HG02759 (cell line): ENCODE measurements at regions not wholly inside any gene's neighbourhood (a gene's known extent, or its start where the extent isn't known, plus 50 kb on each side); places are given as distances from the start of the nearest gene placed in this dataset.
"Not testable (repeated sequence)": the region's sequence is repeated elsewhere in the genome, so short reads cannot be mapped to it uniquely, and the experiment has no call there.

ENCODE experiments used
- ATAC-seq: cut with Tn5 transposase; IDR thresholded peaks from one replicate; pipeline ENCODE4 v1.9.1; 2021; ENCODE audit warnings: mild to moderate bottlenecking, moderate library complexity; ENCODE audit not compliant: unreplicated experiment

DNA sequence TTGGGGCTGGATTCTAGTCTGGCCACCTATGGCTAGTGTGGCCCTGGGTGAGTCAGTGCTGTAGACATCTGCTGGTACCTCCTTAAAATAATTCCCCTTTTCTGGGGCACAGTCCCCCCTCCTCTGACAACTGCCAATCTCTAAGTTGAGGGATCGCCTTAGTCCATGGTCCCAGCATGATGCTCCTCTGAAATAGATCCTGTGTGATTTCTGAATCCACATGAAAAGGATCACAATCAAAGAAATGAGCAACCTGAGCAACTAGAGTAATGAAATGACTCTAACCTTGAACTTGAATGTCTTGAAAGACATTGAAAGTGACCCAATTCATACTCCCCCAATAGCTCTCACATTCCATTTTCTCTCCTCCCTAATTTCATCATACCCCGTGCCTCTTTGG is 332.5 kb downstream of the VRK1 start:
- no peak for ATAC-seq

DNA sequence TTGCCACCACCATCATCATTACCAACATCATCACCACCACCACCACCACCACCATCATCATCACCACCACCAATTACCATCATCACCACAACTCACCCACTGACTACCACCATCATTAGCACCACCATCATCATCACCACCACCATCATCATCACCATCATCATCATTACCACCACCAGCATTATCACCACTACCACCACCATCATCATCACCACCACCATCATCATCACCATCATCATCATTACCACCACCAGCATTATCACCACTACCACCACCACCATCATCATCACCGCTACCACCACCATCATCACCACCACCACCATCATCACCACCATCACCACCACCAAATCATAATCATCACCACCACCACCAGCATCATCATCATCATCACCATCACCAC is 338.7 kb downstream of the VRK1 start:
- ATAC-seq = not testable (repeated sequence)

DNA sequence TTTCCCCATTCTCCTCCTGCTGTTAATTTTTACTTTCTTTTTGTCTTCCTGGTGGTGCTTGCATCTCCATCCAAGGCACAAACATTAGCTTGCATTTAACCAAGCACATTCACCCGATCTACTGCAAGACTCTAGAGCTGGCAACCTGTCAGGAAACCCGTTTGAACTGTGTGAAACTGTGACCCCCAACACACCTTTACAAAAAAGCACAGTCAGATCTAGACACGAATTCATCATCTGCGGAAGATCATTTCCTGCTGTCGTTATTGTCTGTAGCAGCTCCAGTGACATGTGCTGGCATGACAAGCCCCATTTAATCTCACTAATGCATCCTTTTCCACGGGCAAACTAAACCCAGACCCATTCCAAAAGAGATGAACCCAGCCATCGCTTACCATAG is 340.5 kb downstream of the VRK1 start:
- no peak for ATAC-seq

DNA sequence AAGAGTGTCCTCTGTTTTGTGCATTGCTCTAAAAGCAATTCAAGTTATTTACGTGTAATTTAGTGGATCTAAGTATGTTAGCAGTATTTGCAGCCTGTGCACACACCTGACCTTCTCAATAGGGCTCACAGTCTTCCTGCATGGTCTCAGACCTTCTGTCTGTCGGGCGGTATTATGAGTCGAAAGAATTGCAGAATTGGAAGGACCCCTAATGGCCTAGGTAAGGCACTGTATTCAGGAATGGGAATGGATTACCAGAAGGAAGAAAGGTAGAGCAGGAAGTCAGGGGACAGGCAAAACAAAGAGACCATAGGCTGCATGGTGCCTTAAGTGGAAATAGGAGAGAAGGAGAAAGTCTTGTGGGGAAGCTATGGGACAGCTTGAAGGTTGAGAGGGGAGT is 341.6 kb downstream of the VRK1 start:
- ATAC-seq = no peak

DNA sequence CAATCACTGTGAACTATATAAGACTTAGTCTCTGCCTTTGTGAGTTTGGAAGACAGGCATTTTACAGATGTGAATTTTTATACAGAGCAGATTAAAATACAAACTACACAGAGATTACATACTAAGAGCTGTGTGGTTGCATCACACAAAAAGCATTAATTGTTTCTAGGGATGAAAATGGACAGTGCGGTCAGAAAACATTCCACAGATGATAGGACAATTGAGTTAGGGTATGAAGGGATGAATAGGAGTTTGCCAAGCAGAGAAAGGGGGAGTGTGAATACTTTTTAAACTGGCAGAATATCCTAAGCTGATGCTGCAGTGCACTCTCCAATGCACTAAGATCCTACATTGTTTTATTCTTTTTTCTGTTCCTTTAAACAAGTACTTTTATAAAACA is 345.8 kb downstream of the VRK1 start:
- ATAC-seq = no peak

DNA sequence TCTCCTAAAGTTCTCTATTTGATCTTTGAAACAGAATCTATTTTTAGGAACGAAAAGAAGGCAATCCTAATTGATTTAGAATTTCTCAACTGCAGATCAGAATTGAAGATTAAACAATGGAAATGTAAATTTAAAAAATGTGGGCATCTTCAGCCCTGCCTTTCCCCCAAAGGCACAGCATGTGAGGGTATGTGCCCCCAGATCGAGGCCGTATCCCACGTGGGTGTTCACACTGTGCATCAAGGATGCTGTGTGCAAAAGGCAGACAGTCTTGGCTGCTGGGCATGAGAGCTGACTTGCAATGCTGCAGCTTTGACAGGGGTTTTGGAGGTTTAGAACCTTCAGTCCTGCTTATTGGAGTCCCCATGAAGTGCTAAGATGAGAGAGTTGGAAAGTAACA is 346.3 kb downstream of the VRK1 start:
- no peak for ATAC-seq

DNA sequence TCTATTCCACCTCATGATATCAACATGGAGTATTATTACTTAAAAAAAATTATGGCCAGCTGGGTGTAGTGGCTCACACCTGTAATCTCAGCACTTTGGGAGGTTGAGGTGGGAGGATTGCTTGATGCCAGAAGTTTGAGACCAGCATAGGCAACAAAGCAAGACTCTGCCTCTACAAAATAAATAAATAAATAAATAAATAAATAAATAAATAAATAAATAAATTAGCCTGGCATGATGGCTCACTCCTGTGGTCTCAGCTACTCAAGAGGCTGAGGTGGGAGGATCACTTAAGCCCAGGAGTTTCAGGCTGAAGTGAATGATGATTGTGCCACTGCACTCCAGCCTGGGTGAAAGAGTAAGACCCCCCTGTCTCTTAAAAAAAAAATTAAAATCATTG is 350.8 kb downstream of the VRK1 start:
- not testable (repeated sequence) for ATAC-seq

DNA sequence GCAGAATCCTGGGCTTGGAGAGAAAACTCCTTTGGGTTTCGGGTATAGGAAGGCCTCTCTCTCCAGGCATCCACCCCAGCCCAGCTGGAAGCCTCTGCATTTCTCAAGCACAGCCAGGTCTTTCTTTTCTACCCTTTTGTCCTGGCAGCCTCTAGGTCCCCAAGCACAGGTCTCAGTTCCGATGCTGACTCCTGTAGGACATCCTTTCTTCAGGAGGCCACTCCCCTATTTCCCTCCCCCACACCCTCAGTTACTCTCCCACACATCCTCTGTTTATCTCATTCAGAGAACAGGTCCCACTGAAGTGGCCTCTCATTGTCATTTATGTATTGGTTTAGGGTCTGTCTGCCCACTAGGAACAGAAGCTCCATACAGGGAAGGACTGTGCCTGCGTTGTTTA is 352.6 kb downstream of the VRK1 start:
- no peak for ATAC-seq

DNA sequence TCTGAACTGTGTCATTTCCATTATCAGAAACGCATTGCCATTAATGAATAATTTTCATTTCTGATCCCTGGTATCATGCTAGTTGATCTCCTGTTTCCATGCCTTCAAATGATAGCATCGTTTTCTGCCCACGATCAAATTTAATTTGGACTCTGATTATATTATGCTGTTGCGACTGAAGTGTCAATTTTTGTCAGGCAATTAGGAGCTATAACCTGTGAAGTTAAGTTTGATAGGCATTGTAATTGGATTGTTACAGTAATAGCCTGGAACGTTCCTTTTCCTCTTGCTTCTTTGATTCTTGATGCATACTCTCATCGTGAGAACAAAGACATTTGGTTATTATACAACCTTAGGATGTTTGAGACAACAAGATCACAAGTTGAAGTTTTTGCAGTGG is 356.3 kb downstream of the VRK1 start:
- ATAC-seq = no peak

DNA sequence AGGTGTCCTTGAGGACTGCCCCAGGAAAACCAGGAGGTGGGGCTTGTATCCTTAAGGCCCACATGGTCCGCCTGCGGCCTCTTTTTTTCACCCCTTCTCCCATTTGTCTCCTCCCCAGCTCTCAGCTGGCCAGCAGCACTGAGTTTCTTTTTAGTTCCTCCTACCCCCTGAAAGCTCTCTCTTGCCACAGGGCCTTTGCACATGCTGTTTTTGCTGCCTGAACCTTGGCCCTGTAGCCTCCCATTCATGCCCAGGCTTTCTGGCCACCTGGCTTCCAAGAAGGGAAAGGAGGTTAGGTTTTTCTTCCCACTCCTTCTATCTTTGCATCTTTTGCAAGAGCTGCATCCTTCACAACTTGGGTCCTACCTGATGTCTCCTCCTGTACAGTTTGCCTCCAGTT is 358.1 kb downstream of the VRK1 start:
- no peak for ATAC-seq

DNA sequence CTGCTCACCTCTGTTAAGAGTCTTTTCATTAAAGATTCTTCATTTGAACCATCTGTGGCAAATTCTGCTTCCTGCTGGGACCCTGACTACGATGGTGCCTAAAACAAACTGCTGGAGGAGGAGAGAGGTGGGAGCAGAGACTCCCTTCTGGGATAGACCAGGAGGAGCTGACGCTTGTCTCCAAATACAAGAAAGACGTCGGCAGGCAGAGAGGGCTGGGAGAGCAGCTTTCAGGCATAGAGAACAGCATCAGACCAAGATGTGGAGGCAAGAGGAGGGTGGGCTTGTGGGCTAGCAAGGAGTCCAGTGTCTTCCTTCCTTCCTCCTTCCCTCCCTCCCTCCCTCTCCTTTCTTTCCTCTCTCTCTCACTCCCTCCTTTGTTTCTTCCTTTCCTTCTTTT is 358.6 kb downstream of the VRK1 start:
- ATAC-seq = no peak

DNA sequence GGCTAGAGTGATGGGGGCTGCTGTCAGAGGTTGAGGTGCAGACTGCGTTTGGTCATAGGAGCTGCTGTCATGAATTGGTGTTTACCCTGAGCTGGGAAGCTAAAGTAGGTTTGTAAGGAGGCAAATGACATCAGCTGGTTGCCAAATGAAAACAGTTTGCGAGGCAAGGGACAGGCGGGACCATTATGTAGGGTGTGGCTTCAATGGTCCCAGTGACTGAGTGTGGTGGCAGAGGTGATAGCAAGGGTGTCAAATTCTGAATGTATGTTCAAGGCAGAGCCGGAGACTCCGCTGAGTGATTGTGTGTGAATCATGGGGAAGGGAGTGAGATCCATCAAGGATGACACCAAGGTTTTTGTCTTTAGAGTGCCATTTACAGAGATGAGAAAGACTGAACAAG is 359.5 kb downstream of the VRK1 start:
- no peak for ATAC-seq

DNA sequence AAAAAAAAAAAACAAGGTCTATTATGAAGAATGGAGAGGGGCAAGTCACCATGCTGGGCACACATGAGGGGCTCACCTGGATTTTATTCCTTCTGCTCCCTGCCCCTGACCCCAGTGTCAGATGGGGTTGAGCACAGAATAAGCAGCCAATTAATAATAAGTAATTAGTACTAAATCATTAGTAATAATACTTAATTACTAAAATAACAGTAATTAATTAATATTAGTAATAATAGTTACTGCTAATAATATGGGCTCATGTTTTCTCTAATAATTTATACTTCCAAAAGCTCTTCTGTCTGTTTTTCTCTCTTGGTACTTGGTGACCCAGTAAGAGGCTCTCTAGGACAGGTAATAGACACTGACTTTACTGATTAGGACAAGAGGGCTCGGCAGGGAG is 360.9 kb downstream of the VRK1 start:
- ATAC-seq = no peak

DNA sequence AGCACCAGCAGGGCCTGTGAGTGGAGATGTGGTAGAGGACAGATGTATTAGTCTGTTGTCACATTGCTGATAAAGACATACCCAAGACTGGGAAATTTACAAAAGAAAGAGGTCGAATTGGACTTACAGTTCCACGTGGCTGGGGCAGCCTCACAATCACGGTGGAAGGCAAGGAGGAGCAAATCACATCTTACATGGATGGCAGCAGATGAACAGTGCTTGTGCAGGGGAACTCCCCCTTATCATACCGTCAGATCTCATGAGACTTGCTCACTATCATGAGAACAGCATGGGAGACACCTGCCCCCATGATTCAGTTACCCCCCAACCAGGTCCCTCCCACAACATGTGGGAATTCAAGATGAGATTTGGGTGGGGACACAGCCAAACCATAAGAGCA is 361.9 kb downstream of the VRK1 start:
- no peak for ATAC-seq

DNA sequence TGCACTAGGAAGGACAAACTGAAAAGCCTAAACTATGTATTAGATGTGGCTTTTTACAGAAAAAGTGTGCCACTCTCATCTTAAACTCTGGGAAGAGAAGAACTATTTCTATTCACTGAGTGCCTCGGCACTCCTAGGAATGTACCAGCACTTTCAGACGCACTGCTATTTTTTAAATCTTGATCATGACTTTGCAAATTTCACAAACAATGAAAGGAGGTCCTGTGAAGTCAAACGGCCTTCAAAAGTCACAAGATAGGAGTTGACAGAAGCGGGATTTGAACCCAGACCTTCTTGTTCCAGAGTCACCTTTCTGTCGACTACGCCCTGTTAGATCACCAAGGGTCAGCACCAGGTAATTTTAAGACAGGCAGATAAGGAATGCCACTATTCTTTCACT is 365.4 kb downstream of the VRK1 start:
- no peak for ATAC-seq

DNA sequence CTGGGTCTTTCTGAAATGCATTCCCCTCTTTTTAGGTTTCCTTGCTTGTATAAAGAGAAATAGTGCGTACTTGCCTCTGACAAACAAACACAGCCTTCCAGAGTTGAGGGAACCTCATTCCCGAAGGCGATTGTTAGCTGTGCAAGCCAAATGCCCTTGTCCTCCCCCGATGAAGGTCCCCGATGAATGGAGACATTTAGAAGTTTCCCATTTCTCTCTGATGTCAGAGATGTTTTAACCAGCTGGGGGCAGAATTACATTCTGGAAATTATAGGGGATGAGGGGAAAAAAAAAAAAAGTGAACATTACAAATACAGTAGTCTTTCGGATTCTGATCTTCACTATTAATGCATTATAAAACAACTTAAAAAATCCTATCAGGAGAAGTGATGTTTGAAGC is 366.8 kb downstream of the VRK1 start:
- ATAC-seq = no peak

DNA sequence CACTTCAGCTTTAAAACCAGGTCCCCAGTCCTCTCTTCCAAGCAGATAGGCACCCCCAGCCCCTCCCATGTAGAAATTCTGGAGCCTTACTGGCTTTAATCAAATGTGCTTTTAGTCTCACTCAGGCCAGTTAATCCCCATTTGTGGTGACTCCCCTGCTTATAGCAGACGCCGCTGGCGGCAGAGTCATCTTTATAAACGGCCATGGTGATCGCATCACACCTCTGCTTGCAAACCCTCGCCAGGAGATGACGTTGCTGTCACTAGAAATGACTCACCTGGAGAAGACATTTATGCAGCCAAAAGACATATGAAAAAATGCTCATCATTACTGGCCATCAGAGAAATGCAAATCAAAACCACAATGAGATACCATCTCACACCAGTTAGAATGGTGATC is 369.3 kb downstream of the VRK1 start:
- no peak for ATAC-seq

DNA sequence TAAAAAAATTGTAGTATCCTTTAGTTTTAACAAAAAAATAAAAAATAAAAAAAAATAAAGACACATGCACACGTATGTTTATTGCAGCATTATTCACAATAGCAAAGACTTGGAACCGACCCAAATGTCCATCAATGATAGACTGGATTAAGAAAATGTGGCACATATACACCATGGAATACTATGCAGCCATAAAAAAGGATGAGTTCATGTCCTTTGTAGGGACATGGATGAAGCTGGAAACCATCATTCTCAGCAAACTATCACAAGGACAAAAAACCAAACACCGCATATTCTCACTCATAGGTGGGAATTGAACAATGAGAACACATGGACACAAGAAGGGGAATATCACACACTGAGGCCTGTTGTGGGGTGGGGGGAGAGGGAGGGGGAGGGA is 370.4 kb downstream of the VRK1 start:
- not testable (repeated sequence) for ATAC-seq

DNA sequence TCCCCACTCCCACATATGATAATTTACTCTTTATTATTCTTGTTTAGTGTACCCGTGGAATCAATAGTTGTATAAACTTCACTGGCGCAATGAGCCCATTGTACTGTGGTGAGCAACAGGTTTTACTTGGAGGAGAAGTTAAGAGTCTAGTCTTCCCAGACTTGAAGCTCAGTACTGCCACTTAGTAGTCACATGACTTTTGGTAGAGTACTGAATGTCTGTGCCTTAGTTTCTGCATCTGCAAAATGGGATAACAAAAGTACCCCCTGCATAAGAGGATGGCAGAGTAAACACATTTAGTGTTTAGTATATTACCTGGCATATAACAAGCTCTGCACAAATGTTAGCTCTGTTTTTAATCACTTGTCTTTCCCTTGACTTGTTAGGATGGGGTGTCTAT is 375.5 kb downstream of the VRK1 start:
- ATAC-seq = no peak

DNA sequence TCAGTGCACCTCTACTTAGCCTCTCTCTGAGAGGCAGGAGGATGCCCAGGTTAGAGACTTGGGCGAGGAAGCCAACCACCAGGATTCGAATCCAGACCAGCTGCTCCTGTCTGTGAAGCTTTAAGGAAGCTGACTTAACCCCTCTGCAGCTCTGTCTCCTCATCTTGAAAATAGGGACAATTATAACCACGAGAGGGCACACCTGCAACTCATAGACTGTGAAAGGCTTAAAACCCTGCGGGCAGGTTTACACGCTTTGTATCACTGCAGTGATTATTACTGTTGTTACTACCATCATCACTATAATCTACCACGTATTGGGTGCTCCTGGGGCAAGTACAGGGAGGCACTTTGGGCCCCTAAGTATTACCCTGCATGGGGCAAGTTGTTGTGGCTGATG is 379.8 kb downstream of the VRK1 start:
- no peak for ATAC-seq

DNA sequence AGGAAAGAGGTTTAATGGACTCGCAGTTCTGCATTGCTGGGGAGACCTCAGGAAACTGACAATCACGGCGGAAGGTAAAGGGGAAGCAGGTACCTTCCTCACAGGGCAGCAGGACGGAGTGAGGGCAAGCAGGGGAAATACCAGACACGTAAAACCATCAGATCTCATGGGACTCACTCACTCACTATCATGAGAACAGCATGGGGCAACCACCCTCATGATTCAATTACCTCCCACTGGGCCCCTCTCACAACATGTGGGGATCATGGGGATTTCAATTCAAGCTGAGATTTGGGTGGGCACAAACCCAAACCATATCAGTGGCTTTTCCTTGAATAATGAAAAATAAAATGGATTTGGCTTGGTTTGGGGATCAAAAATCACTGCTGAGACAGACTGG is 380.5 kb downstream of the VRK1 start:
- ATAC-seq = no peak

DNA sequence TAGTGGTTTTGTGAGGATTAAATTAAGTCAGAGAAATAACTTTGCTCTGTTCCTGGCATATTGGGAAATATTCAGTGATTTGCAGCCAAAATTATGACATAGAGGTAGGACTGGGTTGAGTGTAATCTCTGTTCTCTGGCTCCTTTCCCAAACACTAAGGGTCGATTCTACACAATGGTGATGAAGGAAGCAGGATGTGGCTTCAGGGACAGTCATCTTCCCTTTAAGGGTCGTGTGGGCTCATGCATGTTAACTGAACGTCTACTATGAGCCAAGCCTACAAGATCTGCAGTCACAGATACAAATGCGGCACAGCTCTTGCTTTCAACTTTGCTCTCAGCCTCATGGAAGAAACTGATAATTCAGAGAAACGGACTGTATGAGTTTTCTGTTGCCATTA is 381.6 kb downstream of the VRK1 start:
- no peak for ATAC-seq

DNA sequence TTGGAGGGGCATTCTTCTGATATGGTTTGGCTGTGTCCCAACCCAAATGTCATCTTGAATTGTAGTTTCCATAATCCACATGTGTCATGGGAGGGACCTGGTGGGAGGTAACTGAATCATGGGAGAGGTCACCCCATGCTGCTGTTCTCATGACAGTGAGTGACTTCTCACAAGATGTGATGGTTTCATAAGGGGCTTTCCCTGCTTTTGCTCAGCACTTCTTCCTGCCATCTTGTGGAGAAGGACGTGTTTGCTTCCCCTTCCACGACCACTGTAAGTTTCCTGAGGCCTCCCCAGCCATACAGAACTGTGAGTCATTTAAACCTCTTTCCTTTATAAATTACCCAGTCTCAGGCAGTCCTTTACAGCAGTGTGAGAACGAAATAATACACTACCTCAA is 382.4 kb downstream of the VRK1 start:
- ATAC-seq = no peak
